ENCODE measurements at regions not wholly inside any gene's neighbourhood (a gene's known extent, or its start where the extent isn't known, plus 50 kb on each side); places are given as distances from the start of the nearest gene placed in this dataset.

- Histone ChIP-seq H2BK12ac (ENCODE audit: insufficient read length, low read depth, low read length) (no peak overlapping the region), H3K79me1 (ENCODE audit: insufficient read depth, low read depth, low read length, poor library complexity, severe bottlenecking) (no peaks in the 10 kb centered on the region), H3K27ac (ENCODE audit: insufficient read length, low read depth, low read length) (no peak overlapping the region), H4K5ac (ENCODE audit: insufficient read length, low read depth, low read length) (no peak overlapping the region), H3K14ac (ENCODE audit: insufficient read depth, low read length) (no peak overlapping the region; the same call in 1 of the 2 replicates), H4K91ac (ENCODE audit: insufficient read length, low read depth, low read length) (no peak overlapping the region), H3K27me3 (ENCODE audit: insufficient read depth, low read length) (no peaks in the 10 kb centered on the region), H3K9me3 (ENCODE audit: control insufficient read depth, low read depth, low read length) (no peaks in the 10 kb centered on the region), H3K4ac (ENCODE audit: low read depth, low read length) (no peak overlapping the region), H4K8ac (replicated peaks; ENCODE audit: insufficient read length, low read depth, low read length) (no peak overlapping the region), H3K79me2 (ENCODE audit: insufficient read depth, low read length) (no peaks in the 10 kb centered on the region), H3K23ac (ENCODE audit: insufficient read length, low read depth, low read length) (no peak overlapping the region), H2BK5ac (ENCODE audit: insufficient read length, low read length) (no peak overlapping the region), H3K4me2 (ENCODE audit: insufficient read depth, insufficient read length, low read length) (no peak overlapping the region), H3K56ac (ENCODE audit: insufficient read length, low read depth, low read length) (no peak overlapping the region), H2BK20ac (ENCODE audit: low read depth, low read length, poor library complexity, severe bottlenecking) (no peak overlapping the region), H3K4me1 (ENCODE audit: insufficient read depth, low read length) (peaks cover 3% of the 10 kb centered on the region; the same call in 1 of the 2 replicates), H4K20me1 (ENCODE audit: control insufficient read depth, insufficient read depth, insufficient read length) (no peaks in the 10 kb centered on the region), H2BK15ac (ENCODE audit: low read depth, low read length) (no peak overlapping the region), H2BK120ac (ENCODE audit: low read depth, low read length, poor library complexity, severe bottlenecking) (no peak overlapping the region), H2AFZ (ENCODE audit: low read length) (no peak overlapping the region), H2AK5ac (ENCODE audit: insufficient read length, low read length) (no peak overlapping the region), H3K18ac (ENCODE audit: insufficient read length, low read depth, low read length) (no peak overlapping the region), H3K23me2 (ENCODE audit: insufficient read length, low read depth, low read length, poor library complexity, severe bottlenecking) (no peaks in the 10 kb centered on the region), H3K9ac (ENCODE audit: extremely low read depth, insufficient read length, low read length) (no peak overlapping the region), H3T11ph (ENCODE audit: low read length) (no peak overlapping the region)
- Mint-ChIP-seq H3K9me3 (no peaks in the 10 kb centered on the region; a peak in 1 of 5 replicates), H3K4me1 (peaks cover 31 to 49% of the 10 kb centered on the region in 2 experiments), H3K27ac (peak overlapping the region in 1 of 3 experiments; percentile 5; a peak in 1 of 7 replicates), H3K4me3 (no peak overlapping the region), H3K27me3 (ENCODE audit: low read depth) (peaks cover 16% of the 10 kb centered on the region), H3K36me3 (ENCODE audit: insufficient read depth in 1 of 3, low read depth in 3 of 3) (no peaks in the 10 kb centered on the region; a peak in 2 of 7 replicates)
- DNase-seq: no peak
- TF ChIP-seq CTCF (conservative IDR thresholded peaks at IDR 0.05): no peak
- WGBS (ENCODE audit: extremely low coverage, insufficient read length, low lambda C conversion rate): no CpG with 5 or more reads among the region's 23 CpGs
Measured at GRCh38 chr6:168215121-168215808, 104.3 kb downstream of the DACT2 start.
